DMS 273 (cell line): ENCODE measurements at regions not wholly inside any gene's neighbourhood (a gene's known extent, or its start where the extent isn't known, plus 50 kb on each side); places are given as distances from the start of the nearest gene placed in this dataset.
"Not testable (repeated sequence)": the region's sequence is repeated elsewhere in the genome, so short reads cannot be mapped to it uniquely, and the experiment has no call there.

Source experiments
- DNase-seq: peaks from one replicate; lab custom pipeline; 2025; ENCODE audit not compliant: unreplicated experiment; lab: John Stamatoyannopoulos, UW

DNA sequence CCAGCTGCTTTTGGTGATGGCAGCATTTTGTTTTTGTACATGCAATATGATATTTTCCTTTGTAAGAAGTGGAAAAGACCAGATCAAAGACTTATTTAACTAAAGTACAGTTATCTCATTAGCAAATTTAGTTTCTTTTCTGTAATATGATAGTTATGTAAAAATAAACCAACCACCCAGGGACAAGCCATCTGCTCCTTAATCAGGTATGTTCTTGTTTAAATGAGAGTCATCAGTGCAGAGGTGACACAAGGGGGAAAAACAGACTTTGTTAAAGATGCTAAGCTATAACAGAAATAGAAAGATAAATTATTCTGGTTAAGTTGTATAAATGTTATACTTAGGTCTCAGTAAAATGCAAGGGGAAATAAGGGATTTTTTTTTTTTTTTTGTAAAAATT lies 805.7 kb upstream of the SEMA6A start:
- DNase-seq, result peak; percentile 71

DNA sequence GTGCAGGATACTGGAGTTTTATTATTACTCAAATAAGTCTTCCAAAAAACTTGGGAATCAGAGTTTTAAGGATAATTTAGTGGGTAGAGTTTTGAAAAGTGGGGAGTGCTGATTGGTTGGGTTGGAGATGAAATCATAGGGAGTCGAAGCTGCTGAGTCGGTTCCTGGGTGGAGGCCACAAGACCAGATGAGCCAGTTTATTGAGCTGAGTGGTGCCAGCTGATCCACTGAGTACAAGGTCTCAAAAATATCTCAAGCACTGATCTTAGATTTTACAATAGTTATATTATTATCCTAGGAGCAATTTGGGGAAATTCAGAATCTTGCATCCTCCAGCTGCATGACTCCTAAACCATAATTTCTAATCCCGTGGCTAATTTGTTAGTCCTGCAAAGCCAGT lies 804.9 kb upstream of the SEMA6A start:
- no peak for DNase-seq

- no peak for DNase-seq
Measured at GRCh38 chr5:117376748-117377147, 802.1 kb upstream of the SEMA6A start.

GRCh38 chr5:117359895-117360294 lies 785.3 kb upstream of the SEMA6A start:
- no peak for DNase-seq

DNA sequence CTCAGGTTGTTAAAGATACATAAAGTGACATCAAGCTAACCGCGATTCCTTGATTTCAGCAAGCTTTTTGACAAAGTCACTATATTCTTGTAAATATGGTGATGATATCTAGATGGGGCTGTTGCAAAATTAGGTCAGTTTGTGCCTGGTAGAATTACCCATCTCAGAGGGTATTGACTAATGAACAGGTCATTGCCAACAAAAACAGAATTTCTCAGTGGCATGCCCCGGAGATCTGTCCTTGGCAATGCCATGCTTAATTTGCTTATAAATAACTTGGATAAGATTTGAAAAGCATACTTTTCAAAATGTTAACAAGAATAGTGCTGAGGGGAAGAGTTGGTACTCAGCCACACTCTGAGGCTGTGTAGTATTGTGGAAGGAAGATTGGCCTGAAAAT lies 783.3 kb upstream of the SEMA6A start:
- no peak for DNase-seq

DNA sequence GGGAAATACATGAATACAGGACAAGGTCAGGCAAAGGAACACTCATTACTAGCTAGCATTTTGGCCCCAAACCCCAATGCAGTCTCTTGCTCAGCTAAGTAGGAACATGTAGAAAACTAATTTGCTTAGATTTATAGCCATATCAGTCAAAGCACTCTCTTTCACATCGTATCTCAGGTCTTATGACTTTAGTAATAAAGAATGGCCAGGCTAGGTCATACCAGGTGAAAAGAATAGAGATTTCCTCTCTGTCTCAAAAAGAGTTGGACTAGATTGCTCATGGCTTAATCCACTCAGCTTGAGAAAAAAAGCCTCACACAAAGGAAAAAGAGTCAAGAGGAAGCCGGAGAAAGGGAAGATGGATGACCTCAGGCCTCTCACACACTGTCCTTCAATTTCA lies 772.7 kb upstream of the SEMA6A start:
- DNase-seq, result no peak

- DNase-seq, result not testable (repeated sequence)
Measured at GRCh38 chr5:117343726-117344125, 769.1 kb upstream of the SEMA6A start.

GRCh38 chr5:117337064-117337749 lies 762.6 kb upstream of the SEMA6A start:
- no peak for DNase-seq

DNA sequence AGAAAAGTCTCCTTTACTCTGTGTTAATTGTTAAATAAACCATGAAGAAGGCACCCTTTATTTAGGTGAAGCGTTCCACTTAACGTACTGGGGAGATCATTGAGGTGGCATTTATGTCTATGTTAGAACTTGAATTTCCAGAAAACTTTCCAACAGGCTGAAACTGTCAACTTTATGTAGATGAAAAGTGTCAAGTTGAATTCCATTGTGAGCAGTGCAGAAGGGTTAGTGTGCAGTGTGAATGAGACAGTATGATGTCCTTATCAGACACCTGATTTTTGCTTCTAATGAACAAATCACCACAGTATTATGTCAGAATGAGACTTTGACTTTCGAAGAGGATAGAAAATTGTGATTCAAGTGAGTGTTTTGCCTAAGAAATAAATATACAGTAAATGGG lies 761.6 kb upstream of the SEMA6A start:
- no peak for DNase-seq

- DNase-seq, result peak; percentile 8
Measured at GRCh38 chr5:117333011-117333410, 758.4 kb upstream of the SEMA6A start.

GRCh38 chr5:117332341-117332740 lies 757.7 kb upstream of the SEMA6A start:
- no peak for DNase-seq

GRCh38 chr5:117327511-117327910 lies 752.9 kb upstream of the SEMA6A start:
- no peak for DNase-seq

DNA sequence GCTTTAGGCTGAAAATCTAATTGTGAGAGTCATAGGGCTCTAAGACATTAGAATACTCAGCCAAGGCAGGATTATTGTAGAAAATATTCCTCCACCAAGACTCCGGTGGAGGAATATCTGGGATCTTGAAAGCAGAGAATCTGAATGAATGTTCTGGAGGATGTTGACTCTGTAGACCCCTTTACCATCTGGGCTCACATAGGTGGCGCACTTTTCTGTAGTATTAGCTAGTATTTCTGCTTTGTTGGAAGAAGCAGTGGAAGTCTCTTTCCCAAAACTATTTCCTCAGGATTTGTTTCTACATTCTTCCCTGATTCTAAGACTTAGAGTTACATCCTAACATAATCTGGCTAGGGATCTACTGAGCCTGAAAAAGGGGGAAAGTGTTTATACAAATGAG lies 752.4 kb upstream of the SEMA6A start:
- DNase-seq, result peak; percentile 7

DNA sequence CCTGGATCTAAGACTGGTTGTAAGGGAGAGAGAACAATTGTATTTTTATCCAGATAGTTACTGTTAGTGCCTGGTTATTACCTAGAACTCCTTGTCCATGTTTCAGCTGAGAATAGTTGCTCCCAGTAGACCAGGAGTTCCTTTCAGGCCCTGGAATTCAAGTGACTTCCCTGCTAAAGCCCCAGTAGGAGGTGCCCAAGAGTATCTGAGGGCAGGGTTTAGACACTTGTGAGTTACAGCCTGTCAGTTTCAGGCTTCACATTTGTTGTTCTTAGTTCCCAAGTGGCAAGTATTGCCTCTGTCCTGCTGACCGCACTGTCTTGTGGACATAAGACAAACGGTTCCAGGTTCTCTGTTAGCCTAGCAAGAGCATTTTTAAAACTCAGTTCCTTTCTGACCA lies 743.9 kb upstream of the SEMA6A start:
- DNase-seq, result peak; percentile 24

- no peak for DNase-seq
Measured at GRCh38 chr5:117315170-117315569, 740.5 kb upstream of the SEMA6A start.

- DNase-seq, result not testable (repeated sequence)
Measured at GRCh38 chr5:117304512-117305107, 730.0 kb upstream of the SEMA6A start.

GRCh38 chr5:117302949-117303348 lies 728.3 kb upstream of the SEMA6A start:
- DNase-seq, result no peak

DNA sequence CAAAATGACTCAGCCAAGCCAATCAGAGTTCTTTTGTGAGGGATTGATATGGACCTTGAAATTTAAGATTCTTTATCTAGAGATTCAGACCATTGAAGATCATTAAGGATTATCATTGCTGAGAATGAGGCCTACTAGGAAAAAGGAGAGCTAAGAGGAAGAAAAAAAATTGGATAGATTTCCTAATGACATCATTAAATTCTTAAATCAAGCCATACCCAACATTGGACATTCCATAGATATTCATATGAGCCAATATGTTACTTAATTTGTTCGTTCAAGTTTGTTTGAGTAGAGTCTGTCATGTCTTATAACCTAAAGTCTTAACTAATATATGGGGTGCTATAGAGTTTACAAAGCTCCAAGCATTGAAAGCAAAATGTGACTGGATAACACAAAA lies 727.9 kb upstream of the SEMA6A start:
- DNase-seq, result no peak

GRCh38 chr5:117299936-117300328 lies 725.3 kb upstream of the SEMA6A start:
- peak; percentile 32 for DNase-seq

DNA sequence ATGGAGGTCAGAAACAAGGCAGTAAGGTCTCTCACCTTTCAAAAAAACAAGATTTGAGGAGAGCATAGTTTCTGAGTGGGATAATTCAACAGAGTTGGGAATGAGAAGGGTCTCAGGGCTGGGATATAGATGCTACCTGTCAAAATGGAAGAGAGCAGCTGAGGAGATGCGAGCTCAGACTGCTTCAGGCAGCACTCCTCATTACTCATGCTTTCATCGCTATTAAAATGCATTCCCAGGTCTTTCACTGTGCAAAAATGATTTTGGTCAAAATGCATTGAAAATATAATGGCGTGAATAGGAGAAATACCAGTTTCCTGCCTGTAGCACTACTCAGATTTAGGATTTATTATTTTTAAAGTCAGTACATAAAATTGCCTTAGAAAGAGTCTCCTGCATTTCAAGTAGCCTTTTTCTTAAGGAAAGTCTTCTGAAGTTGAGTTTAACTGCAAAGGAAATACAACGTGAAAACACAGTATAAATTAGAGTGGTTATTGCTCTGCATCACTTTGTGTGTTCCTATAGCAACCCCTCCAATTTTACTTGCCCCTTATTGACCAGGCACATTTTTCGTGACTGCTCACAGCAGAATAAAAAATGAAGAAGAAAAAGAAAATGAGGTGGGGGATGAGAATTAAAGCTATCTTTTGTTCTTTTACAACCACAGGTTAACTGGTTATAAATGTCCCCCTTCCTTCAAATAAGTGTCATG lies 724.8 kb upstream of the SEMA6A start:
- no peak for DNase-seq

DNA sequence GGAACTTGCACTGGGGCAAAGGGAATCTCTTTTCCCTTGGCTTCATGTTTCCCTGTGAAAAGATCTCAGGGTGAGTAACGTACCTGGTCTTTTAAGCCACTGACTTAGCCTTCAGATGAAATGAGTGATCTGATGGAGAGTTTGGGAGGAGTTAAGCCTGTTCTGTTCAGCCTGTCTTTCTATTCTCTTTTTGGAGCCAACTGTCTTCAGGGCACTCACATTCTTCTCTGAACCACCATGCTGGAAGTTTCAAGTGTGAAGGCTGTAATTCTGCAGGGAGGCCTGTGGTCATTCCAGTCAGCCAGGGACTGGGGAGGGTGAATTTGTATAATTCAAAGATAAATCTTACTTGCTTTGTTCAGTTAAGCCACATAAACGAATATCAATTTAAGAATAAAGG lies 722.2 kb upstream of the SEMA6A start:
- no peak for DNase-seq

GRCh38 chr5:117295941-117296340 lies 721.3 kb upstream of the SEMA6A start:
- no peak for DNase-seq
